Hepatocyte (in vitro differentiated cells): ENCODE measurements at regions not wholly inside any gene's neighbourhood (a gene's known extent, or its start where the extent isn't known, plus 50 kb on each side); places are given as distances from the start of the nearest gene placed in this dataset.
"Not testable (repeated sequence)": the region's sequence is repeated elsewhere in the genome, so short reads cannot be mapped to it uniquely, and the experiment has no call there.

Experiments used
- DNase-seq: peaks from one replicate; pipeline ENCODE4 v3.0.0-alpha.2; 2016; ENCODE audit warnings: low spot score
- H2AFZ ChIP-seq: fragments of 200-600 bp; sonication (generic); 2 replicates; pipeline ENCODE4 v1.6.0; 2016; ENCODE audit warnings: antibody characterized with exemption, mild to moderate bottlenecking
- H3K27ac ChIP-seq: fragments of 200-600 bp; sonication (generic); 2 replicates; pipeline ENCODE4 v1.5.1; 2016; ENCODE audit warnings: mild to moderate bottlenecking
- H3K27me3 ChIP-seq: fragments of 200-600 bp; sonication (generic); 2 replicates; pipeline ENCODE4 v1.6.1; 2016
- H3K36me3 ChIP-seq: fragments of 200-600 bp; sonication (generic); replicated peaks from 2 replicates; pipeline ENCODE4 v1.5.1; 2016; ENCODE audit warnings: low read depth; ENCODE audit not compliant: insufficient read depth
- H3K4me1 ChIP-seq: fragments of 200-600 bp; sonication (generic); 2 replicates; pipeline ENCODE4 v1.5.1; 2016; ENCODE audit warnings: mild to moderate bottlenecking, moderate library complexity; ENCODE audit not compliant: insufficient read depth
- H3K4me2 ChIP-seq: fragments of 200-600 bp; sonication (generic); 2 replicates; pipeline ENCODE4 v1.6.0; 2016
- H3K4me3 ChIP-seq: fragments of 200-600 bp; sonication (generic); 2 replicates; pipeline ENCODE4 v1.5.1; 2016; ENCODE audit warnings: mild to moderate bottlenecking
- H3K79me2 ChIP-seq: fragments of 200-600 bp; sonication (generic); 2 replicates; pipeline ENCODE4 v1.6.0; 2017; ENCODE audit warnings: mild to moderate bottlenecking
- H3K9me2 ChIP-seq: fragments of 200-600 bp; sonication (generic); replicated peaks from 2 replicates; pipeline ENCODE4 v1.6.0; 2017; ENCODE audit warnings: mild to moderate bottlenecking; ENCODE audit not compliant: insufficient read depth
- H3K9me3 ChIP-seq: fragments of 200-600 bp; sonication (generic); 2 replicates; pipeline ENCODE4 v1.5.1; 2016; ENCODE audit warnings: low read depth, mild to moderate bottlenecking
- H4K20me1 ChIP-seq: fragments of 200-600 bp; sonication (generic); 2 replicates; pipeline ENCODE4 v1.6.0; 2016; ENCODE audit warnings: mild to moderate bottlenecking; ENCODE audit not compliant: insufficient read depth, poor library complexity, severe bottlenecking
- EZH2 ChIP-seq: fragments of 200-600 bp; sonication (generic); IDR thresholded peaks from 2 replicates; pipeline ENCODE4 v1.6.1; 2016; ENCODE audit warnings: antibody characterized with exemption, mild to moderate bottlenecking, borderline replicate concordance
- EZH2phosphoT487 ChIP-seq: fragments of 200-600 bp; sonication (generic); IDR thresholded peaks from one replicate; pipeline ENCODE4 v1.6.1; 2018; ENCODE audit warnings: antibody characterized with exemption, mild to moderate bottlenecking, low read depth, moderate library complexity; ENCODE audit not compliant: unreplicated experiment, severe bottlenecking
- WGBS: methylation state at CpG from one replicate; pipeline ENCODE4 v1.1.6; 2016; ENCODE audit warnings: low lambda C conversion rate; ENCODE audit errors: missing lambda C conversion rate; 5-methylcytosine and 5-hydroxymethylcytosine counted together
- TF ChIP-seq, protein P1 (sequence below): fragments of 200-600 bp; sonication (generic); IDR thresholded peaks from 2 replicates; pipeline ENCODE4 v1.5.1; 2016; ENCODE audit warnings: antibody characterized with exemption, mild to moderate bottlenecking; ENCODE audit not compliant: poor library complexity

DNA sequence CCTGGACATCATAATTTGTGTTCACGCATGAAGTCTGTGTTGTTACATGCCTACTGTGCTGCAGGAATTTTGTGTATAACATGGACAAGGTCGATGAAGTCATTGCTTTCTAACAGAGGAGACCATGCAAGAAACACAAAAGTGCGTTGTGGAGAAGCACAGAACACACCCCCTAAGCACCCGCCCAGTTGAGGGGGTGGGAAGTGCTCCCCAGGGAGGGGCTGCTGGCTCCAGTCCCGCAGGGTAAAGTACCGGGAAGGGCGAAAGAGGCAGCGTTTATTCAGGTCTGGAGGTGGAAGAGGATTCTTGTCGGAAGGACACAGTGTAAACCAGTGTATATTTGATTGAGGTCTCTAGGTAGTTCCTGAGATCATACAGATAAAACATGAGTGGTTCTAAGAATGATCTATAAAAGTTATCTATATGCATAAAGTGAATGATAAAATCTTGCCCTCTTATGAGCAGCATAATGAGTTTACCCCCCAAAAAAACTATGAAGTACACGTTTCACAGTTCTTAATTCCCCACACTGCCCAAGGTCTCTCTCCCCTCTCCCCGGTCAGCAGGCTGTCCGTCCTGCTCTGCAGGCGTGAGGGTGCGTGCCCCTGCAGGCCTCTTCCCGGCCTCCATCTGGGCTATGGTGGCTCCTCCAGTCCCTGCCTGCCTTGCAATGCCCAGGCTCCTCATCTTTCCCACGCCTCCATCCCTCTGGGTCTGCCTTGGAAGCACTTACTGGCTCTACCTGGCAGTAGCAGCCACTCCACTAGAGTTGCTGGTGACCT lies 159.7 kb downstream of the THBS2 start:
- H2AFZ ChIP-seq, result no peak overlapping the region
- no peaks in the 10 kb centered on the region for H3K79me2 ChIP-seq
- no peak overlapping the region for H3K4me2 ChIP-seq
- no peaks in the 10 kb centered on the region for H3K36me3 ChIP-seq
- no peaks in the 10 kb centered on the region for H3K4me1 ChIP-seq
- TF ChIP-seq EZH2 (no peak), EZH2phosphoT487 (no peak)
- TF ChIP-seq, protein P1, sequence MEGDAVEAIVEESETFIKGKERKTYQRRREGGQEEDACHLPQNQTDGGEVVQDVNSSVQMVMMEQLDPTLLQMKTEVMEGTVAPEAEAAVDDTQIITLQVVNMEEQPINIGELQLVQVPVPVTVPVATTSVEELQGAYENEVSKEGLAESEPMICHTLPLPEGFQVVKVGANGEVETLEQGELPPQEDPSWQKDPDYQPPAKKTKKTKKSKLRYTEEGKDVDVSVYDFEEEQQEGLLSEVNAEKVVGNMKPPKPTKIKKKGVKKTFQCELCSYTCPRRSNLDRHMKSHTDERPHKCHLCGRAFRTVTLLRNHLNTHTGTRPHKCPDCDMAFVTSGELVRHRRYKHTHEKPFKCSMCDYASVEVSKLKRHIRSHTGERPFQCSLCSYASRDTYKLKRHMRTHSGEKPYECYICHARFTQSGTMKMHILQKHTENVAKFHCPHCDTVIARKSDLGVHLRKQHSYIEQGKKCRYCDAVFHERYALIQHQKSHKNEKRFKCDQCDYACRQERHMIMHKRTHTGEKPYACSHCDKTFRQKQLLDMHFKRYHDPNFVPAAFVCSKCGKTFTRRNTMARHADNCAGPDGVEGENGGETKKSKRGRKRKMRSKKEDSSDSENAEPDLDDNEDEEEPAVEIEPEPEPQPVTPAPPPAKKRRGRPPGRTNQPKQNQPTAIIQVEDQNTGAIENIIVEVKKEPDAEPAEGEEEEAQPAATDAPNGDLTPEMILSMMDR, result no peak
- no peaks in the 10 kb centered on the region for H3K9me2 ChIP-seq
- no peaks in the 10 kb centered on the region for H4K20me1 ChIP-seq
- no peaks in the 10 kb centered on the region for H3K27me3 ChIP-seq
- no peak overlapping the region for H3K4me3 ChIP-seq
- H3K9me3 ChIP-seq, result peaks cover 3% of the 10 kb centered on the region
- no peak overlapping the region for H3K27ac ChIP-seq
- WGBS, result 87% methylated on average over 16 of the region's 16 CpGs
- no peak for DNase-seq

DNA sequence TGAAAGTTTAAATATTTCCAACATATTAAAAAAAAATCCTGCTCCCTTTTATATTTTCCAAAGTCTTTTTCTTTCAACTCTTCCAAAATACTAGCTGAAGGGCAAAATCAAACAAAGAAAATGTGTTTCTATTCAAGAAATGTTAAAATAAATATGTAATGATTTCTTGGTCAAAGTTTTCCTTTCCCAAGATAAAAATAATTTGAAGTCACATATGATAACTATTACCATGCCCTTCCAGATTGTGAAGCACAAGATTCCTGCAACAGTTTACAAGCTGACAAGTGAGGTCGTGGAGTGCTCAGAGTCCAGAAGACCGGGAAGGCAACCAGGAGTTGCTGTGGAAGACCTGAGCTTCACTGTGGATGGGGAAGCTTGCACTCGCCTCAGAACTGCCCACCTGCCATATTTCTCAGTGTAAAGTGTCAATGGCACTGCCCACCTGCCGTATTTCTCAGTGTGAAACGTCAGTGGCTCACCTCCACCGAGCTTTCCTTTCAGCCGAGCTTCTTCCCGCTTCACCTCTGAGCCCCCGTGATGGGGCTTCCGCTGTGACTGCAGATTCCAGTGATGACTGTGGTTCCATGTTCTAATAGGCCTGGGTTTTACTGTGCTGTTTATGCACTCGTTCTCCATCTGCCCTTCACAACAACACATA lies 160.5 kb downstream of the THBS2 start:
- no peak for DNase-seq
- Histone ChIP-seq H3K9me3 (peaks cover 3% of the 10 kb centered on the region), H3K27me3 (no peaks in the 10 kb centered on the region), H3K79me2 (no peaks in the 10 kb centered on the region), H3K4me1 (no peaks in the 10 kb centered on the region), H4K20me1 (no peaks in the 10 kb centered on the region), H2AFZ (no peak overlapping the region), H3K4me2 (no peak overlapping the region), H3K9me2 (no peaks in the 10 kb centered on the region), H3K36me3 (no peaks in the 10 kb centered on the region), H3K27ac (no peak overlapping the region), H3K4me3 (no peak overlapping the region)
- TF ChIP-seq EZH2phosphoT487 (no peak), EZH2 (no peak)
- TF ChIP-seq, protein P1, result no peak
- WGBS, result 78% methylated on average over 11 of the region's 11 CpGs

DNA sequence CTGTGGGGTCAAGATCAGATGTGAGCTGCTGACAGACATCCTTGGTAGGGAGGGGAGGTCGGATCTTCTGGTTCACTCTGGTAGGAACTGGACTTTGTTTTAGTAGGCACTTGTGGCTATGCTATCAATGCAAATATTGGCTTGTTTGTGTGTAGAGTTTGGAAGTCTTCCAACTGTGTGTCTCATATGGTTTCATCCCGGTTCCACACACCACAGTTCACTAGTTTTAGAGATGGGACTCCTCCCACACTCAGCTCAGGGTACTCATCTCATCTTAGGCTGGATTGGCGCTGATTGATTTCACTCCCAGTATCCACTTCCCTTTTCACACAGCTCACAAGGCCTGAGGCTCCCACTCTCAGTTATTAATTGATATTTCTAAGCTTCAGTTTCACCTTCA lies 161.3 kb downstream of the THBS2 start:
- no peak overlapping the region for H2AFZ ChIP-seq
- 74% methylated on average over 3 of the region's 3 CpGs for WGBS

DNA sequence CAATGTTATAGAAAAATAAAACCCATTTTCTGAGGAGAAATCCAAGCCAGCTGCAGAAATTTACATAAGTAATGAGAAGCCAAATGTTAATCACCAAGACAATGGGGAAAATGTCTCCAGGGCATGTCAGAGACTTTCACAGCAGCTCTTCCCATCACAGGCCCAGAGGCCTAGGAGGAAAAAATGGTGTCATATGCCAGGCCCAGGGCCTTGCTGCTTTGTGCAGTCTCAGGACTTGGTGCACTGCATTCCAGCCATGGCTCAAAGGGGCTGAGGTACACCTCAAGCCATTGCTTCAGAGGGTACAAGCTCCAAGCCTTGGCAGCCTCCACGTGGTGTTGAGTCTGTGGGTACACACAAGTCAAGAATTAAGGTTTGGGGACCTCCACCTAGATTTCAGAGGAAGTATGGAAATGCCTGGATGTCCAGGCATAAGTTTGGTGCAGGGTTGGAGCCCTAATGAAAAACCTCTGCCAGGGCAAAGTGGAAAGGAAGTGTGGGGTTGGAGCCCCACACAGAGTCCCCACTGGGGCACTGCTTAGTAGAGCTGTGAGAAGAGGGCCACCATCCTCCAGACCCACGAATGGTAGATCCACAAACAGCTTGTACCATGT lies 163.0 kb downstream of the THBS2 start:
- not testable (repeated sequence) for H3K4me3 ChIP-seq, H4K20me1 ChIP-seq, H3K27me3 ChIP-seq, H3K9me3 ChIP-seq, H3K9me2 ChIP-seq, H3K36me3 ChIP-seq, H3K79me2 ChIP-seq, H3K4me1 ChIP-seq, DNase-seq, H3K27ac ChIP-seq, H2AFZ ChIP-seq, H3K4me2 ChIP-seq
- 72% methylated on average over 2 of the region's 2 CpGs for WGBS

More for the DNA sequence above, 161.3 kb downstream of the THBS2 start:
- Histone ChIP-seq H3K36me3 (no peaks in the 10 kb centered on the region), H3K9me2 (no peaks in the 10 kb centered on the region), H3K9me3 (peaks cover 3% of the 10 kb centered on the region), H3K27ac (no peak overlapping the region), H3K79me2 (no peaks in the 10 kb centered on the region), H3K4me3 (no peak overlapping the region), H4K20me1 (no peaks in the 10 kb centered on the region), H3K27me3 (no peaks in the 10 kb centered on the region), H3K4me1 (no peaks in the 10 kb centered on the region), H3K4me2 (no peak overlapping the region)
- DNase-seq, result no peak
- TF ChIP-seq EZH2 (no peak), EZH2phosphoT487 (no peak)
- TF ChIP-seq, protein P1, result no peak
